Neuron (in vitro differentiated cells): ENCODE measurements at regions not wholly inside any gene's neighbourhood (a gene's known extent, or its start where the extent isn't known, plus 50 kb on each side); places are given as distances from the start of the nearest gene placed in this dataset.

Experiments used
- H2AFZ ChIP-seq: one replicate; pipeline ENCODE4 v1.6.1; 2013; ENCODE audit warnings: low read depth, mild to moderate bottlenecking, inconsistent platforms, low read length, moderate library complexity
- H3K27me3 ChIP-seq: one replicate; pipeline ENCODE4 v1.6.1; 2013; ENCODE audit warnings: low read length; ENCODE audit not compliant: insufficient read depth
- H3K36me3 ChIP-seq: one replicate; pipeline ENCODE4 v1.6.1; 2013; ENCODE audit warnings: low read length; ENCODE audit not compliant: insufficient read depth
- H3K4me1 ChIP-seq: one replicate; pipeline ENCODE4 v1.6.1; 2013; ENCODE audit warnings: low read length; ENCODE audit not compliant: insufficient read depth
- H3K4me3 ChIP-seq: 2 replicates; pipeline ENCODE4 v1.5.1; 2013; ENCODE audit warnings: mild to moderate bottlenecking, low read length, moderate library complexity
- H3K9me3 ChIP-seq: one replicate; pipeline ENCODE4 v1.6.1; 2013; ENCODE audit warnings: low read length

- Histone ChIP-seq H3K9me3 (no peaks in the 10 kb centered on the region), H3K27me3 (no peaks in the 10 kb centered on the region), H2AFZ (no peak overlapping the region), H3K4me3 (no peak overlapping the region), H3K36me3 (no peaks in the 10 kb centered on the region), H3K4me1 (no peaks in the 10 kb centered on the region)
Measured at GRCh38 chr12:19894803-19895202, 455.5 kb downstream of the AEBP2 start.

GRCh38 chr12:19895246-19896020 is 456.1 kb downstream of the AEBP2 start:
- H3K4me3 ChIP-seq = no peak overlapping the region
- H3K36me3 ChIP-seq = no peaks in the 10 kb centered on the region
- no peaks in the 10 kb centered on the region for H3K4me1 ChIP-seq
- no peak overlapping the region for H2AFZ ChIP-seq
- H3K9me3 ChIP-seq = no peaks in the 10 kb centered on the region
- no peaks in the 10 kb centered on the region for H3K27me3 ChIP-seq

- H3K27me3 ChIP-seq = no peaks in the 10 kb centered on the region
- H3K9me3 ChIP-seq = no peaks in the 10 kb centered on the region
- no peaks in the 10 kb centered on the region for H3K36me3 ChIP-seq
- no peaks in the 10 kb centered on the region for H3K4me1 ChIP-seq
- H3K4me3 ChIP-seq = no peak overlapping the region
- H2AFZ ChIP-seq = no peak overlapping the region
Measured at GRCh38 chr12:19896041-19896440, 456.7 kb downstream of the AEBP2 start.

- H3K36me3 ChIP-seq = no peaks in the 10 kb centered on the region
- no peaks in the 10 kb centered on the region for H3K9me3 ChIP-seq
- no peaks in the 10 kb centered on the region for H3K4me1 ChIP-seq
- no peak overlapping the region for H2AFZ ChIP-seq
- no peak overlapping the region for H3K4me3 ChIP-seq
- no peaks in the 10 kb centered on the region for H3K27me3 ChIP-seq
Measured at GRCh38 chr12:19896534-19896933, 457.2 kb downstream of the AEBP2 start.

GRCh38 chr12:19897900-19898408 is 458.7 kb downstream of the AEBP2 start:
- Histone ChIP-seq H2AFZ (no peak overlapping the region), H3K9me3 (no peaks in the 10 kb centered on the region), H3K4me3 (no peak overlapping the region), H3K4me1 (no peaks in the 10 kb centered on the region), H3K27me3 (no peaks in the 10 kb centered on the region), H3K36me3 (no peaks in the 10 kb centered on the region)

- Histone ChIP-seq H3K27me3 (no peaks in the 10 kb centered on the region), H3K4me1 (no peaks in the 10 kb centered on the region), H3K4me3 (no peak overlapping the region), H3K9me3 (no peaks in the 10 kb centered on the region), H3K36me3 (no peaks in the 10 kb centered on the region), H2AFZ (no peak overlapping the region)
Measured at GRCh38 chr12:19901841-19902240, 462.5 kb downstream of the AEBP2 start.

GRCh38 chr12:19904819-19905218 is 463.5 kb upstream of the PDE3A start:
- Histone ChIP-seq H3K4me1 (no peaks in the 10 kb centered on the region), H2AFZ (no peak overlapping the region), H3K36me3 (no peaks in the 10 kb centered on the region)

GRCh38 chr12:19908830-19909229 is 459.5 kb upstream of the PDE3A start:
- no peaks in the 10 kb centered on the region for H3K9me3 ChIP-seq
- H3K4me3 ChIP-seq = no peak overlapping the region
- H2AFZ ChIP-seq = no peak overlapping the region
- no peaks in the 10 kb centered on the region for H3K4me1 ChIP-seq
- H3K27me3 ChIP-seq = no peaks in the 10 kb centered on the region
- no peaks in the 10 kb centered on the region for H3K36me3 ChIP-seq

More at GRCh38 chr12:19904819-19905218, 463.5 kb upstream of the PDE3A start:
- H3K4me3 ChIP-seq = no peak overlapping the region
- H3K9me3 ChIP-seq = no peaks in the 10 kb centered on the region
- H3K27me3 ChIP-seq = no peaks in the 10 kb centered on the region

- Histone ChIP-seq H3K9me3 (no peaks in the 10 kb centered on the region), H3K4me3 (no peak overlapping the region), H2AFZ (no peak overlapping the region), H3K27me3 (no peaks in the 10 kb centered on the region), H3K4me1 (no peaks in the 10 kb centered on the region), H3K36me3 (no peaks in the 10 kb centered on the region)
Measured at GRCh38 chr12:19909418-19909817, 458.9 kb upstream of the PDE3A start.

GRCh38 chr12:19910681-19911080 is 457.7 kb upstream of the PDE3A start:
- H3K4me3 ChIP-seq = no peak overlapping the region
- H3K9me3 ChIP-seq = no peaks in the 10 kb centered on the region
- no peaks in the 10 kb centered on the region for H3K36me3 ChIP-seq

GRCh38 chr12:19912991-19913390 is 455.3 kb upstream of the PDE3A start:
- Histone ChIP-seq H3K4me3 (no peak overlapping the region), H2AFZ (no peak overlapping the region), H3K27me3 (no peaks in the 10 kb centered on the region), H3K4me1 (peaks cover 12% of the 10 kb centered on the region), H3K36me3 (no peaks in the 10 kb centered on the region), H3K9me3 (no peaks in the 10 kb centered on the region)

More at GRCh38 chr12:19910681-19911080, 457.7 kb upstream of the PDE3A start:
- Histone ChIP-seq H2AFZ (no peak overlapping the region), H3K4me1 (peaks cover 7% of the 10 kb centered on the region), H3K27me3 (no peaks in the 10 kb centered on the region)

- H3K27me3 ChIP-seq = no peaks in the 10 kb centered on the region
- H3K36me3 ChIP-seq = no peaks in the 10 kb centered on the region
- H2AFZ ChIP-seq = peak overlapping the region; percentile 58
- no peaks in the 10 kb centered on the region for H3K9me3 ChIP-seq
- H3K4me3 ChIP-seq = no peak overlapping the region
- H3K4me1 ChIP-seq = peaks cover 14% of the 10 kb centered on the region
Measured at GRCh38 chr12:19915392-19916195, 452.7 kb upstream of the PDE3A start.

GRCh38 chr12:19916196-19916753 is 452.1 kb upstream of the PDE3A start:
- no peaks in the 10 kb centered on the region for H3K27me3 ChIP-seq
- H3K9me3 ChIP-seq = no peaks in the 10 kb centered on the region
- no peaks in the 10 kb centered on the region for H3K36me3 ChIP-seq
- H3K4me3 ChIP-seq = no peak overlapping the region
- peak overlapping the region; percentile 58 for H2AFZ ChIP-seq
- peaks cover 14% of the 10 kb centered on the region for H3K4me1 ChIP-seq
